K562 (cell line): ENCODE measurements at regions not wholly inside any gene's neighbourhood (a gene's known extent, or its start where the extent isn't known, plus 50 kb on each side); places are given as distances from the start of the nearest gene placed in this dataset.

Experiments
- HBP1 ChIP-seq: fragments of 450-650 bp; formaldehyde crosslinking; IDR thresholded peaks from 2 replicates; pipeline ENCODE4 v1.4.0; 2022; ENCODE audit warnings: missing genetic modification characterization
- KHSRP ChIP-seq: fragments of 450-650 bp; IDR thresholded peaks from 2 replicates; pipeline ENCODE4 v1.6.1; 2017
- MLLT1 ChIP-seq, 2 experiments: fragments of 450-650 bp; IDR thresholded peaks; 2 replicates each; pipeline ENCODE4 v1.6.1; 2016
- NFE2L1 ChIP-seq: fragments of 450-650 bp; IDR thresholded peaks from 2 replicates; pipeline ENCODE4 v1.6.1; 2016; ENCODE audit warnings: missing genetic modification characterization, low read depth, mild to moderate bottlenecking, missing compliant biosample characterization, moderate library complexity, borderline replicate concordance
- REST ChIP-seq, 2 experiments: fragments of 450-650 bp; formaldehyde crosslinking in 1 of 2; IDR thresholded peaks; 2 replicates each; pipeline versions ENCODE4 v1.4.0 to v1.6.1; 2014 to 2020; ENCODE audit warnings: mild to moderate bottlenecking in 2 of 2, borderline replicate concordance in 1 of 2, low read depth in 1 of 2
- SFPQ ChIP-seq: fragments of 200-400 bp; formaldehyde crosslinking; IDR thresholded peaks from 2 replicates; pipeline ENCODE4 v1.6.1; 2017; ENCODE audit warnings: mild to moderate bottlenecking, low read depth, low read length, moderate library complexity
- SPI1 ChIP-seq: IDR thresholded peaks from 2 replicates; pipeline ENCODE4 v1.6.1; 2011; ENCODE audit warnings: low read depth, low read length, control low read depth, borderline replicate concordance
- TFAM ChIP-seq: fragments of 250-450 bp; sonication (Bioruptor Pico); conservative IDR thresholded peaks from 2 replicates; pipeline ENCODE4 v1.5.0; 2021; ENCODE audit warnings: mild to moderate bottlenecking, moderate library complexity

GRCh38 chr14:96956464-96957239 lies 159.5 kb downstream of the VRK1 start (continued):
- TF ChIP-seq MLLT1 (IDR thresholded peaks at IDR 0.05), result peak in 1 of 2 experiments; percentile 93; a peak in 2 of 4 replicates
- TF ChIP-seq REST (IDR thresholded peaks at IDR 0.05; ENCODE audit: borderline replicate concordance), result 0 out of 2 replicates have a peak, but pooled peaks have one; percentile 19
- TF ChIP-seq REST (CRISPR knock-in tag; IDR thresholded peaks at IDR 0.05; ENCODE audit: low read depth), result no peak
- no peak for TF ChIP-seq HBP1 (CRISPR knock-in tag)
- TF ChIP-seq NFE2L1, result no peak
- TF ChIP-seq TFAM (CRISPR knock-in tag), result no peak
- no peak for TF ChIP-seq SPI1
- TF ChIP-seq KHSRP, result no peak
- no peak for TF ChIP-seq SFPQ
- TF ChIP-seq, all 486 proteins: peak for 4
